ENCODE measurements at regions not wholly inside any gene's neighbourhood (a gene's known extent, or its start where the extent isn't known, plus 50 kb on each side); places are given as distances from the start of the nearest gene placed in this dataset.

GRCh38 chr18:51611326-51611725 is 413.8 kb upstream of the MEX3C start:
- ChIA-PET POLR2A (no interaction called here), CTCF (ENCODE audit: unreplicated experiment) (no interaction called here)
- Histone ChIP-seq H4K20me1 (ENCODE audit: insufficient read depth, low read length) (no peaks in the 10 kb centered on the region), H3K4me2 (ENCODE audit: low read length) (no peak overlapping the region), H2AFZ (ENCODE audit: low read length) (no peak overlapping the region), H3K9me2 (ENCODE audit: insufficient read depth, low read length) (no peaks in the 10 kb centered on the region), H3K79me2 (ENCODE audit: insufficient read depth, low read depth, low read length) (no peaks in the 10 kb centered on the region), H3K4me1 (ENCODE audit: insufficient read depth, low read length, poor library complexity, severe bottlenecking) (no peaks in the 10 kb centered on the region), H3K27ac (ENCODE audit: low read depth, low read length, poor library complexity, severe bottlenecking) (no peak overlapping the region), H3K36me3 (ENCODE audit: insufficient read depth, low read length) (no peaks in the 10 kb centered on the region), H3K9me3 (ENCODE audit: low read length) (no peaks in the 10 kb centered on the region), H3K4me3 (ENCODE audit: low read depth, low read length, poor library complexity, severe bottlenecking) (no peak overlapping the region)
- DNase-seq (ENCODE audit: low spot score) = no peak
- BruUV-seq (replicated peaks) = no TSS peak
- no peak for TF ChIP-seq EZH2phosphoT487 (IDR thresholded peaks at IDR 0.05; ENCODE audit: borderline replicate concordance, low read depth, low read length)
- no peak for TF ChIP-seq CTCF (conservative IDR thresholded peaks at IDR 0.05; ENCODE audit: low read length)
- intact Hi-C loops (cut with micrococcal nuclease; ENCODE audit: unreplicated experiment) = no loop called here

- POLR2A ChIA-PET = interaction anchor here (0.7 kb wide), 1 partner anchor 523 kb away, joined by 3 read pairs; no protein-coding TSS in a partner anchor
- intact Hi-C loops (cut with micrococcal nuclease; ENCODE audit: unreplicated experiment) = no loop called here
- no peak overlapping the region for H2AFZ ChIP-seq (ENCODE audit: low read length)
- TF ChIP-seq EZH2phosphoT487 (IDR thresholded peaks at IDR 0.05; ENCODE audit: borderline replicate concordance, low read depth, low read length) = no peak
- TF ChIP-seq CTCF (conservative IDR thresholded peaks at IDR 0.05; ENCODE audit: low read length) = no peak
- H3K4me2 ChIP-seq (ENCODE audit: low read length) = no peak overlapping the region
- no peaks in the 10 kb centered on the region for H3K9me2 ChIP-seq (ENCODE audit: insufficient read depth, low read length)
- no peaks in the 10 kb centered on the region for H4K20me1 ChIP-seq (ENCODE audit: insufficient read depth, low read length)
- H3K9me3 ChIP-seq (ENCODE audit: low read length) = no peaks in the 10 kb centered on the region
- H3K79me2 ChIP-seq (ENCODE audit: insufficient read depth, low read depth, low read length) = no peaks in the 10 kb centered on the region
- no peak for DNase-seq (ENCODE audit: low spot score)
- BruUV-seq (replicated peaks) = no TSS peak
- H3K4me3 ChIP-seq (ENCODE audit: low read depth, low read length, poor library complexity, severe bottlenecking) = no peak overlapping the region
- CTCF ChIA-PET (ENCODE audit: unreplicated experiment) = no interaction called here
- no peaks in the 10 kb centered on the region for H3K4me1 ChIP-seq (ENCODE audit: insufficient read depth, low read length, poor library complexity, severe bottlenecking)
- no peaks in the 10 kb centered on the region for H3K36me3 ChIP-seq (ENCODE audit: insufficient read depth, low read length)
- no peak overlapping the region for H3K27ac ChIP-seq (ENCODE audit: low read depth, low read length, poor library complexity, severe bottlenecking)
Measured at GRCh38 chr18:51614033-51614432, 416.6 kb upstream of the MEX3C start.

GRCh38 chr18:51614967-51615571 is 417.6 kb upstream of the MEX3C start:
- ChIA-PET POLR2A (no interaction called here), CTCF (ENCODE audit: unreplicated experiment) (no interaction called here)
- Histone ChIP-seq H3K4me3 (ENCODE audit: low read depth, low read length, poor library complexity, severe bottlenecking) (no peak overlapping the region), H3K4me2 (ENCODE audit: low read length) (no peak overlapping the region), H3K4me1 (ENCODE audit: insufficient read depth, low read length, poor library complexity, severe bottlenecking) (no peaks in the 10 kb centered on the region), H3K27ac (ENCODE audit: low read depth, low read length, poor library complexity, severe bottlenecking) (no peak overlapping the region), H4K20me1 (ENCODE audit: insufficient read depth, low read length) (no peaks in the 10 kb centered on the region), H2AFZ (ENCODE audit: low read length) (no peak overlapping the region), H3K9me2 (ENCODE audit: insufficient read depth, low read length) (no peaks in the 10 kb centered on the region), H3K9me3 (ENCODE audit: low read length) (no peaks in the 10 kb centered on the region), H3K36me3 (ENCODE audit: insufficient read depth, low read length) (no peaks in the 10 kb centered on the region), H3K79me2 (ENCODE audit: insufficient read depth, low read depth, low read length) (no peaks in the 10 kb centered on the region)
- intact Hi-C loops (cut with micrococcal nuclease; ENCODE audit: unreplicated experiment) = no loop called here
- DNase-seq (ENCODE audit: low spot score) = no peak
- no peak for TF ChIP-seq EZH2phosphoT487 (IDR thresholded peaks at IDR 0.05; ENCODE audit: borderline replicate concordance, low read depth, low read length)
- no peak for TF ChIP-seq CTCF (conservative IDR thresholded peaks at IDR 0.05; ENCODE audit: low read length)
- no TSS peak for BruUV-seq (replicated peaks)

Data from OCI-LY7 (cell line).